Fibroblast of lung (primary cell): ENCODE measurements at regions not wholly inside any gene's neighbourhood (a gene's known extent, or its start where the extent isn't known, plus 50 kb on each side); places are given as distances from the start of the nearest gene placed in this dataset.

Source experiments
- DNase-seq, 2 donors: peaks; one replicate each; pipeline versions ENCODE4 v3.0.0 to v3.0.0-alpha.2; 2010; ENCODE audit warnings: low read depth in 2 of 2
- H2AFZ ChIP-seq: 2 replicates; pipeline ENCODE4 v1.5.1; 2012; ENCODE audit warnings: low read length, control low read depth, inconsistent platforms
- H3K27ac ChIP-seq: 2 replicates; pipeline ENCODE4 v1.5.1; 2011; ENCODE audit warnings: low read length, control low read depth; ENCODE audit not compliant: insufficient read depth
- H3K27me3 ChIP-seq: 2 replicates; pipeline ENCODE4 v1.5.1; 2011; ENCODE audit warnings: mild to moderate bottlenecking, low read length; ENCODE audit not compliant: control insufficient read depth, insufficient read depth
- H3K36me3 ChIP-seq: 2 replicates; pipeline ENCODE4 v1.5.1; 2011; ENCODE audit warnings: low read length; ENCODE audit not compliant: control insufficient read depth, insufficient read depth
- H3K4me1 ChIP-seq: 2 replicates; pipeline ENCODE4 v1.5.1; 2011; ENCODE audit warnings: low read length; ENCODE audit not compliant: control insufficient read depth, insufficient read depth; ENCODE audit errors: extremely low read depth
- H3K4me2 ChIP-seq: 2 replicates; pipeline ENCODE4 v1.5.1; 2011; ENCODE audit warnings: low read length, control low read depth; ENCODE audit not compliant: insufficient read depth; ENCODE audit errors: extremely low read depth
- H3K4me3 ChIP-seq, 4 experiments: fragments of 200-600 bp in 1 of 4; sonication (generic) in 1 of 4; replicated peaks in 1 of 4; 2 replicates each; pipeline ENCODE4 v1.5.1; 2011 to 2016; ENCODE audit warnings: low read length in 4 of 4, low read depth in 3 of 4, mild to moderate bottlenecking in 3 of 4, control low read depth in 2 of 4, inconsistent platforms in 1 of 4, mixed read lengths in 1 of 4; ENCODE audit not compliant: insufficient read depth in 1 of 4; ENCODE audit errors: control extremely low read depth in 1 of 4
- H3K79me2 ChIP-seq: 2 replicates; pipeline ENCODE4 v1.5.1; 2012; ENCODE audit warnings: mild to moderate bottlenecking, low read length, inconsistent platforms; ENCODE audit not compliant: control insufficient read depth, insufficient read depth
- H3K9ac ChIP-seq: 2 replicates; pipeline ENCODE4 v1.5.1; 2011; ENCODE audit warnings: mild to moderate bottlenecking, low read length, control low read depth; ENCODE audit not compliant: insufficient read depth
- H3K9me3 ChIP-seq: 2 replicates; pipeline ENCODE4 v1.5.1; 2012; ENCODE audit warnings: low read depth, low read length; ENCODE audit not compliant: control insufficient read depth, insufficient read depth
- H4K20me1 ChIP-seq: 2 replicates; pipeline ENCODE4 v1.5.1; 2011; ENCODE audit warnings: low read length; ENCODE audit not compliant: control insufficient read depth, insufficient read depth; ENCODE audit errors: extremely low read depth
- EZH2 ChIP-seq: IDR thresholded peaks from 2 replicates; pipeline ENCODE4 v1.5.1; 2012; ENCODE audit warnings: low read length, control low read depth, mild to moderate bottlenecking; ENCODE audit errors: missing control alignments
- TF ChIP-seq, protein P1 (sequence below), 2 donors: IDR thresholded peaks in 1 of 2; conservative IDR thresholded peaks in 1 of 2; 1 replicate in 1 of 2; 2 replicates in 1 of 2; pipeline ENCODE4 v1.5.1; 2011 to 2012; ENCODE audit warnings: low read length in 2 of 2, control low read depth in 1 of 2, inconsistent platforms in 1 of 2, low read depth in 1 of 2, mild to moderate bottlenecking in 1 of 2

DNA sequence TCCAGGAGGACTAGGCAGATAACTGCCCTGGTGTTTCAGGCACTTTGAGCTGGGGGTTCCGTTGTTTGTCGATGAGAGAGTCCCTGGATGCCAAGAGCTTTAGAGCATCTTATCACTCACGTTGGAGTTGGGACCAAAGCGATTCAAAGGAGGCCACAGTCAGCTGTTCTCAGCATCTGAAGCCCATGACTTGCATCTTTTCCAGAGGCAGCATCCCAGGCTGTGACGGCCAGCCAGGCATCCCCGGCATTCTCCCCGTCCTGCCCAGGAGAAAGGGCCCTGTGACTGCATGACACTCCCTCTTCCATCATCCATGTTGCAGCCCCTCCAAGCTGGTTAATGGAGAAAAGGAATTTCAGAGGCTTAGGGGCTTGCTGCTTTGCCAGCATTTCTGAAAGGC is 520.3 kb downstream of the CDH26 start:
- Histone ChIP-seq H3K27me3 (peaks cover 2% of the 10 kb centered on the region), H3K79me2 (no peaks in the 10 kb centered on the region), H3K27ac (no peak overlapping the region), H2AFZ (no peak overlapping the region), H3K9me3 (no peaks in the 10 kb centered on the region), H3K4me3 (no peak overlapping the region), H3K9ac (no peak overlapping the region), H3K4me2 (no peak overlapping the region), H4K20me1 (no peaks in the 10 kb centered on the region), H3K36me3 (no peaks in the 10 kb centered on the region), H3K4me1 (peaks cover 12% of the 10 kb centered on the region)
- TF ChIP-seq, protein P1, sequence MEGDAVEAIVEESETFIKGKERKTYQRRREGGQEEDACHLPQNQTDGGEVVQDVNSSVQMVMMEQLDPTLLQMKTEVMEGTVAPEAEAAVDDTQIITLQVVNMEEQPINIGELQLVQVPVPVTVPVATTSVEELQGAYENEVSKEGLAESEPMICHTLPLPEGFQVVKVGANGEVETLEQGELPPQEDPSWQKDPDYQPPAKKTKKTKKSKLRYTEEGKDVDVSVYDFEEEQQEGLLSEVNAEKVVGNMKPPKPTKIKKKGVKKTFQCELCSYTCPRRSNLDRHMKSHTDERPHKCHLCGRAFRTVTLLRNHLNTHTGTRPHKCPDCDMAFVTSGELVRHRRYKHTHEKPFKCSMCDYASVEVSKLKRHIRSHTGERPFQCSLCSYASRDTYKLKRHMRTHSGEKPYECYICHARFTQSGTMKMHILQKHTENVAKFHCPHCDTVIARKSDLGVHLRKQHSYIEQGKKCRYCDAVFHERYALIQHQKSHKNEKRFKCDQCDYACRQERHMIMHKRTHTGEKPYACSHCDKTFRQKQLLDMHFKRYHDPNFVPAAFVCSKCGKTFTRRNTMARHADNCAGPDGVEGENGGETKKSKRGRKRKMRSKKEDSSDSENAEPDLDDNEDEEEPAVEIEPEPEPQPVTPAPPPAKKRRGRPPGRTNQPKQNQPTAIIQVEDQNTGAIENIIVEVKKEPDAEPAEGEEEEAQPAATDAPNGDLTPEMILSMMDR (conservative IDR thresholded peaks at IDR 0.05 in 1 of 2, IDR thresholded peaks at IDR 0.05 in 1 of 2; ENCODE audit: low read depth in 1 of 2, low read length in 2 of 2), result no peak
- TF ChIP-seq EZH2, result no peak
- DNase-seq, result no peak

DNA sequence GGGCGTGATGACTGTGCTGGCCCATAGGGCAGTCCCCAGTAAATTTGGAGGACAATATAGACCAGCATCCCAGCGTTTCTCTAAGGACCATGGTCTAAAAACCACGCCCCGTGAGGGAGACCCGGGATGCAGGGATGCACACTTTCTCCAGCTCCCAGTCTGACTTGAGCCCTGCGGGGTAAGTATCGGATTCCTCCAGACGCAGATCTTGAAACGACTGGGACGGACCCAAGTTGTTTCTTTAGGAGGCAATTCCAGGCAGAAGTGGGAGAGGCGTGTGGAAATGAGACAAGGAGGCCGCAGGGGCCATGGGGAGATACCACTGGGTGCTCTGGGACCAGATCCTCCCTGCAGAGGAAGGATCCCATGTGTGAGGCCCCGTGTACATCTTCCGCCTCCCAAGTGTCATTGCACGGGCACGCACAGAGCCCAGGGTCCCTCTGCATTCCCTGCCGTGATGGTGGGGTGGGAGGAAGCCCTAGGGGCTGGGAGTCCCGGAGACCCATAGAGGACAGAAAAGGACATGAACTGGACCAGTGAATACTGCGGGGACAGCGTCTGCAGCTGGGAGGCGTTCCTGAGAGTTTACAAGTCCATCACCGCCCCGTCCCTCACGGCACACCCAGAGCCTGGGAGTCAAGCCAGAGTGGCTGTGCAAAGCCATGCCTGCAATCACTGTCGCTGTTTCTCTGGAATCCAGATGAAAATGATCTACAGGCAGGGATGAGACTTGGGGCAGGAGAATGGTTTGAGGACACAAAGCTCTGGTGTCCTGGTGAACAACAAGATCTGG is 522.9 kb downstream of the CDH26 start:
- Histone ChIP-seq H3K9ac (no peak overlapping the region), H4K20me1 (no peaks in the 10 kb centered on the region), H3K4me1 (peaks cover 14% of the 10 kb centered on the region), H3K36me3 (no peaks in the 10 kb centered on the region), H3K4me2 (no peak overlapping the region), H3K27ac (peak overlapping the region; percentile 78), H3K4me3 (no peak overlapping the region), H3K27me3 (no peaks in the 10 kb centered on the region), H3K9me3 (no peaks in the 10 kb centered on the region), H3K79me2 (no peaks in the 10 kb centered on the region), H2AFZ (no peak overlapping the region)
- TF ChIP-seq, protein P1 (conservative IDR thresholded peaks at IDR 0.05 in 1 of 2, IDR thresholded peaks at IDR 0.05 in 1 of 2; ENCODE audit: low read depth in 1 of 2, low read length in 2 of 2), result peak in 1 of 2 donors; percentile 24
- no peak for TF ChIP-seq EZH2
- peak in 1 of 2 donors; percentile 54 for DNase-seq

DNA sequence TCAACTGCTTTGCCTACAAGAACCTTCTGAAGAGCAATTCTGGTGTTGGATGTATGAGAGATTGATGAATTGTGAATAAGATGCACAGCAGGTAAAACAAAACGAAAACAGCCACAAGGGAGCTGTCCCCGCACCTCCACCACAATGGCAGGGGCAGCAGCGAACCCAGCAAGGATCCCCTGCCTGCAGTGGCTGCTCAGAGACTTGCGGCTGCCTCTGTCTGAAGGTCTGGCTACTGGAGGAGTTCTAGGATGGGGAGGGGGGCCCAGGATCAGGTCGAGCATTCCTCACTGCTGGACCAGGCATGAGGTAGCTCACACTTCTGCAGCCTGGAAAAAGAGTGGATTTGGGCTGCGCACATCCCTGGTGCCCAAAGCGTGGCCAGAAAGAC is 523.5 kb downstream of the CDH26 start:
- TF ChIP-seq EZH2, result no peak
- TF ChIP-seq, protein P1 (conservative IDR thresholded peaks at IDR 0.05 in 1 of 2, IDR thresholded peaks at IDR 0.05 in 1 of 2; ENCODE audit: low read depth in 1 of 2, low read length in 2 of 2), result no peak
- DNase-seq, result no peak
- Histone ChIP-seq H3K27ac (peak overlapping the region; percentile 78), H3K36me3 (no peaks in the 10 kb centered on the region), H3K4me1 (peaks cover 14% of the 10 kb centered on the region), H3K9ac (no peak overlapping the region), H2AFZ (no peak overlapping the region), H3K27me3 (no peaks in the 10 kb centered on the region), H3K9me3 (no peaks in the 10 kb centered on the region), H4K20me1 (no peaks in the 10 kb centered on the region), H3K79me2 (no peaks in the 10 kb centered on the region), H3K4me2 (peak overlapping the region; percentile 56), H3K4me3 (no peak overlapping the region)
